ENCODE measurements at regions not wholly inside any gene's neighbourhood (a gene's known extent, or its start where the extent isn't known, plus 50 kb on each side); places are given as distances from the start of the nearest gene placed in this dataset.

DNA sequence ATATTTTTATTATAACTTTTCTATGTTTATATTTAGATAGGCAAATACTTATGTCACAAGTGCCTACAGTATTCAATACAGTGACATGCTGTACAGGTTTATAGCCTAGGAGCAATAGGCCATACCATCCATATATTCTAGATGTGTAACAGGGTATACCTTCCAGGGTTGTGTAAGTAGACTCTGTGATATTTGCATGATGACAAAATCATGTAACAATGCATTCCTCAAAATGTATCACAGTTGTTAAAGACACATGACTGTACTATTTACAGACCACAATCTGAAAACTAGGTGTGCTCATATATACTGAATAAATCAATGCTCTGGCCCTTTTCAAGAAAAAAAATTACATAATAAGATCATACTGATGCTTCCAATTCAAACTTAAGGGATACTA lies 433.2 kb upstream of the RGPD4 start:
- TF ChIP-seq POLR2A (IDR thresholded peaks at IDR 0.05), result no peak
- TF ChIP-seq, protein P1, sequence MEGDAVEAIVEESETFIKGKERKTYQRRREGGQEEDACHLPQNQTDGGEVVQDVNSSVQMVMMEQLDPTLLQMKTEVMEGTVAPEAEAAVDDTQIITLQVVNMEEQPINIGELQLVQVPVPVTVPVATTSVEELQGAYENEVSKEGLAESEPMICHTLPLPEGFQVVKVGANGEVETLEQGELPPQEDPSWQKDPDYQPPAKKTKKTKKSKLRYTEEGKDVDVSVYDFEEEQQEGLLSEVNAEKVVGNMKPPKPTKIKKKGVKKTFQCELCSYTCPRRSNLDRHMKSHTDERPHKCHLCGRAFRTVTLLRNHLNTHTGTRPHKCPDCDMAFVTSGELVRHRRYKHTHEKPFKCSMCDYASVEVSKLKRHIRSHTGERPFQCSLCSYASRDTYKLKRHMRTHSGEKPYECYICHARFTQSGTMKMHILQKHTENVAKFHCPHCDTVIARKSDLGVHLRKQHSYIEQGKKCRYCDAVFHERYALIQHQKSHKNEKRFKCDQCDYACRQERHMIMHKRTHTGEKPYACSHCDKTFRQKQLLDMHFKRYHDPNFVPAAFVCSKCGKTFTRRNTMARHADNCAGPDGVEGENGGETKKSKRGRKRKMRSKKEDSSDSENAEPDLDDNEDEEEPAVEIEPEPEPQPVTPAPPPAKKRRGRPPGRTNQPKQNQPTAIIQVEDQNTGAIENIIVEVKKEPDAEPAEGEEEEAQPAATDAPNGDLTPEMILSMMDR (IDR thresholded peaks at IDR 0.05 in 4 of 5, conservative IDR thresholded peaks at IDR 0.05 in 1 of 5), result no peak

Data from gastrocnemius medialis (tissue), 4 donors.